Activated CD4-positive, CD25-positive, alpha-beta regulatory T cell (primary cell): ENCODE measurements at regions not wholly inside any gene's neighbourhood (a gene's known extent, or its start where the extent isn't known, plus 50 kb on each side); places are given as distances from the start of the nearest gene placed in this dataset.

Source experiments
- DNase-seq, 4 experiments: peaks; one replicate each; lab custom pipeline; 2025; lab: John Stamatoyannopoulos, UW

DNA sequence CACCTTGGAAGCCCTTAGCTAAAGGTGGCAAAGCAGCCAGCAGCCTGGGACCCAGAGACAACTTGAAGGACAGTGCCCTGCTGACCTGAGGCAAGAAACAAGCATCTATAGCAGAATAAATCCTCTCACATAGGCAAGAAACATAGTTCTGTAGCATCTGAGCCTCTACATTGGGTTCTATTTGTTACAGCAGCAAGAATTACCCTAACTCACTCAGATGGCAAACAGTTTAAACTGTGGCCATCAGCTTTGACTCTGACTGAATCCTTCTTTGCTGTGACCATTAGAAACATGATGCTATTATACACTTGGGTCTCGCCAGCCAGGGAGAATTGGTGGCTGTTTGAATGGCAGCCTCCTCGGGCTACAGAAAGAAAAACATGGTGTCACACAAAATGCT is 53.1 kb upstream of the CCL1 start:
- no peak for DNase-seq

DNA sequence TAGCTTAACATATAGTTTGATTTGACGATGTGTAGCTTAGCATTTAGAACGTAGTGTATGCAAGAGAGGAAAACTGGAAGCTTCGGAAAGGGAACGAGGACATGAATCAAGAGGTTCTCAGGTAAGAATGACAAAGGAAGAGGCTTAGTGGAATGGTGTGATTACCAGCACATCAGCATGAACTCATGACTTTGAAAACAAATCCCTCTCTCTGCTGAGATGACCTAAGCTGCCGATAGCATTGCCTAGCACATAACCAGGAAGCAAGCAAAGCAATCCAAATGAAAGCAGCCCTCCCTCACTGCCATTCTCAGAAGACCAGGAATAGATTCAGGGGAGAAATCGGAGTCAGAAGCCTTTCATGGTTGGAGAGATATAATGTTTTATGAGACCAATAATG is 51.3 kb upstream of the CCL1 start:
- no peak for DNase-seq

DNA sequence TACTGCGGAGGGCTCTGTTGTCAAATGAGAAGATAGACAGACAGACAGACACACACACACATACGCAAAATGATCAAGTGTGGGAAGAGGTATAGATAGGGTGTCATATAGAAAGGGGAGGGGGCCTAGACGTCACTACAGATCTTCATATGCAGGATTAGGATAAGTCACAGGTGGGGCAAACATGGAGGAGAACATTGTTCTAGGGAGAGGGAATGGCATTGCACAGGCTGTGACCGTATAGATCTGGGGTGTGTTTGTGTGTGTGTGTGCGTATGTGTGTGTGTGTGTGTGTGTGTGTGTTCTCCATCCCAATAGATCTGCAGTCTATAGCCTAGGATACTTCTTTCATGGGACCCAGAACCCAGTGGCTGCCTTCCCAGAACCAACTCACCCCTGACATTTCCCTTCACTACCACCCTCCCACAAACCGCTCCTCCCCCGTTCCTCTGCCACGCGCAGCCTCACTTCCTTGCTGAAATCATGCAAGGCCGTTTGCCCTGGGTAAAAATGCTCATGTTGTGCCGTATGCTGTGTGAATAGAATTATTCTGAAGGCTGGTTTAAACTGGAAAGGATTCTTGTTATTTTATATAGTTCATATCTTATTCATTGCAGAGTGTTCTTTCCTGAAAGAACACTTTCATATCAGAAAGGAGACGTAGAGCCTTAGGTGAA is 50.5 kb upstream of the CCL1 start:
- DNase-seq: no peak

DNA sequence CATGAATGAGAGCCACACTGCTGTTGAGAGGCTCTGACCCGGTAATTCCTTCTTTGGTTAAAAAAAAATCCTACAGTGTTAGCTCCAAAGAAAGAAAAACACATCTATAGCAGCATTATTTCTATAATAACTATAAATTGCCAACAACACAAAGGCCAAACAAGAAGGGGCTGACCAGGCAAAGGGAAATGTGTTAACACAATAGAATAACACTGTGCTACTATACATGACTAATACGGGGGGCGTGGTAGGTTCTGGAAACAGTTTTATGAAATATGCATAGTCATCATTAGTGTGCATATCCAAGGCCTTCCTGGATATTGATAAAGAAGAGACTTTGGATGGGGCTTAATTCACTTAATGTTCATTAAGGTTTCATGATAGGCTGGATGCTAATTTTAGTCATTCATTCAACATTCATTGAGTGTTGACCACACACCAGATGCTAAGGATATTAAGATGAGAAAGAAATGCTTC is 50.0 kb upstream of the CCL1 start:
- no peak for DNase-seq
